Trophoblast cell (in vitro differentiated cells and primary cell): ENCODE measurements at regions not wholly inside any gene's neighbourhood (a gene's known extent, or its start where the extent isn't known, plus 50 kb on each side); places are given as distances from the start of the nearest gene placed in this dataset.
"Not testable (repeated sequence)": the region's sequence is repeated elsewhere in the genome, so short reads cannot be mapped to it uniquely, and the experiment has no call there.

Experiments used
- DNase-seq, 2 donors: peaks; one replicate each; pipeline ENCODE4 v3.0.0-alpha.2; 2016
- H2AFZ ChIP-seq: 2 replicates; pipeline ENCODE4 v1.6.1; 2013; ENCODE audit warnings: low read length, moderate library complexity, mild to moderate bottlenecking; ENCODE audit not compliant: insufficient read depth, poor library complexity
- H2AK5ac ChIP-seq: 2 replicates; pipeline ENCODE4 v1.6.1; 2013; ENCODE audit warnings: mild to moderate bottlenecking, low read length
- H2BK120ac ChIP-seq: 2 replicates; pipeline ENCODE4 v1.6.1; 2013; ENCODE audit warnings: low read length, mild to moderate bottlenecking, moderate library complexity; ENCODE audit not compliant: insufficient read depth, poor library complexity
- H2BK12ac ChIP-seq: 2 replicates; pipeline ENCODE4 v1.6.1; 2013; ENCODE audit warnings: mild to moderate bottlenecking, low read length, moderate library complexity
- H2BK5ac ChIP-seq: 2 replicates; pipeline ENCODE4 v1.6.1; 2013; ENCODE audit warnings: low read length, low read depth, moderate library complexity, mild to moderate bottlenecking; ENCODE audit not compliant: poor library complexity
- H3K14ac ChIP-seq: 2 replicates; pipeline ENCODE4 v1.6.1; 2013; ENCODE audit warnings: mild to moderate bottlenecking, low read length
- H3K18ac ChIP-seq: 2 replicates; pipeline ENCODE4 v1.6.1; 2013; ENCODE audit warnings: mild to moderate bottlenecking, low read length
- H3K23ac ChIP-seq: 2 replicates; pipeline ENCODE4 v1.6.1; 2013; ENCODE audit warnings: low read length
- H3K27ac ChIP-seq: 2 replicates; pipeline ENCODE4 v1.5.1; 2013; ENCODE audit warnings: low read depth, mild to moderate bottlenecking, inconsistent platforms, low read length, moderate library complexity
- H3K27me3 ChIP-seq: 2 replicates; pipeline ENCODE4 v1.6.1; 2013; ENCODE audit warnings: inconsistent platforms, mild to moderate bottlenecking, low read length, moderate library complexity; ENCODE audit not compliant: insufficient read depth
- H3K36me3 ChIP-seq, 2 experiments: 1 replicate in 1 of 2; 2 replicates in 1 of 2; pipeline ENCODE4 v1.6.1; 2013; ENCODE audit warnings: low read length in 2 of 2, mild to moderate bottlenecking in 2 of 2, moderate library complexity in 1 of 2; ENCODE audit not compliant: insufficient read depth in 2 of 2, control insufficient read depth in 1 of 2
- H3K4ac ChIP-seq: 2 replicates; pipeline ENCODE4 v1.6.1; 2013; ENCODE audit warnings: low read depth, mild to moderate bottlenecking, low read length, moderate library complexity
- H3K4me1 ChIP-seq, 2 experiments: 1 replicate in 1 of 2; 2 replicates in 1 of 2; pipeline ENCODE4 v1.6.1; 2013; ENCODE audit warnings: low read length in 2 of 2, mild to moderate bottlenecking in 2 of 2, moderate library complexity in 1 of 2; ENCODE audit not compliant: insufficient read depth in 2 of 2, control insufficient read depth in 1 of 2
- H3K4me2 ChIP-seq: 2 replicates; pipeline ENCODE4 v1.6.1; 2013; ENCODE audit warnings: inconsistent platforms, mild to moderate bottlenecking, low read length, moderate library complexity
- H3K4me3 ChIP-seq: 2 replicates; pipeline ENCODE4 v1.5.1; 2013; ENCODE audit warnings: mild to moderate bottlenecking, low read depth, low read length, inconsistent platforms
- H3K79me1 ChIP-seq: one replicate; pipeline ENCODE4 v1.6.1; 2013; ENCODE audit warnings: low read length
- H3K79me2 ChIP-seq: 2 replicates; pipeline ENCODE4 v1.6.1; 2013; ENCODE audit warnings: low read length, mild to moderate bottlenecking; ENCODE audit not compliant: control insufficient read depth, insufficient read depth, poor library complexity
- H3K9ac ChIP-seq: 2 replicates; pipeline ENCODE4 v1.6.1; 2013; ENCODE audit warnings: mild to moderate bottlenecking, low read length
- H3K9me3 ChIP-seq: 2 replicates; pipeline ENCODE4 v1.6.1; 2013; ENCODE audit warnings: low read depth, mild to moderate bottlenecking, control low read depth, inconsistent platforms, low read length; ENCODE audit not compliant: insufficient read depth
- H4K12ac ChIP-seq: 2 replicates; pipeline ENCODE4 v1.6.1; 2013; ENCODE audit warnings: low read depth, mild to moderate bottlenecking, low read length, moderate library complexity
- H4K8ac ChIP-seq: 2 replicates; pipeline ENCODE4 v1.6.1; 2013; ENCODE audit warnings: low read depth, mild to moderate bottlenecking, low read length, moderate library complexity
- H4K91ac ChIP-seq: one replicate; pipeline ENCODE4 v1.6.1; 2013; ENCODE audit warnings: low read depth, mild to moderate bottlenecking, low read length, moderate library complexity
- WGBS: extraction: QIAGEN DNeasy Blood & Tissue Kit; methylation state at CpG from one replicate; pipeline ENCODE4 v1.1.7; 2013; ENCODE audit warnings: missing lambda C conversion rate; ENCODE audit not compliant: insufficient read length, insufficient coverage; ENCODE audit errors: extremely low coverage; 5-methylcytosine and 5-hydroxymethylcytosine counted together

DNA sequence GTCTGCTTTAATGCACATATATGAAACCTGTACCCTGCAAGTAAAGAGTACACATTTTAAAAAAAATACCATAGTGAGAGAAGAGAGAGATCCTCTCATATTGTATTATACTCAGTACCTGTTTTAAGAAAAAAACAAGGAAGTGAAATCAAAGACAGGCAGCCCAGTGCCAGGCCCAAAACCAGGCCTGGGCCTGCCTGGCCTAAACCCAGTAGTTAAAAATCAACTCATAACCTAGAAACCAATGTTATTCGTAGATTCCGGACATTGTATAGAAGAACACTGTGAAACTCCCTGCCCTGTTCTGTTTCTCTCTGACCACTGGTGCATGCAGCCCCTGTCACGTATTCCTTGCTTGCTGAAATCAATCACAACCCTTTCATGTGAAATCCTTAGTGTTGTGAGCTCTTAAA, 1078.0 kb upstream of the FAM98A start:
- not testable (repeated sequence) for H2BK120ac ChIP-seq, H2BK12ac ChIP-seq, H3K27me3 ChIP-seq, H3K4me2 ChIP-seq, H2AK5ac ChIP-seq, H3K4ac ChIP-seq, H3K9me3 ChIP-seq, H3K9ac ChIP-seq, H3K18ac ChIP-seq, H3K79me2 ChIP-seq, H3K23ac ChIP-seq, H2AFZ ChIP-seq, H4K91ac ChIP-seq, H3K27ac ChIP-seq, H4K8ac ChIP-seq, H3K79me1 ChIP-seq, H2BK5ac ChIP-seq, DNase-seq, H3K14ac ChIP-seq, H3K36me3 ChIP-seq, H4K12ac ChIP-seq, H3K4me3 ChIP-seq, H3K4me1 ChIP-seq
- WGBS = no CpG with 5 or more reads among the region's 3 CpGs

DNA sequence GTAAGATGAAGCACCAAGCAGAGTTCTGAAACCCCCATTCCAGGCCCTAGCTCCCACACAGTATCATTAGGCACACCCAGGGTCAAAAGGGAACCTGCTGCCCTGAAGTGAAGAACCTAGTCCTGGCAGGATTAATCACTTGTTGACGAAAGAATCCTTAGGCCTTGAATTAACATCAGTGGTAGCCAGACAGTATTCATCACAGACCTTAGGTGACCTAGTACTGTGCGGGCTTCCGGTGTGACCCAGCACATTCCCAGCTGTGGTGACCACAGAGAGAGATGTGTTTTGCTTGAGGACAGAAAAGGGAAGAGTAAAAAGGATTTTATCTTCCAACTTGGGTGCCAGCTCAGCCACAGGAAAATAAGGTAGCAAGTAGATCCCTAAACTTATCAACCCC, 1071.4 kb upstream of the FAM98A start:
- H3K23ac ChIP-seq = no peak overlapping the region
- no peaks in the 10 kb centered on the region for H3K36me3 ChIP-seq
- no peak overlapping the region for H4K91ac ChIP-seq
- no peak overlapping the region for H2BK120ac ChIP-seq
- H3K4me2 ChIP-seq = no peak overlapping the region
- H2AFZ ChIP-seq = no peak overlapping the region
- no peak overlapping the region for H3K14ac ChIP-seq
- H3K27ac ChIP-seq = no peak overlapping the region
- H3K4me1 ChIP-seq = no peaks in the 10 kb centered on the region
- H2BK5ac ChIP-seq = no peak overlapping the region
- no peak overlapping the region for H3K18ac ChIP-seq
- no CpG with 5 or more reads among the region's 3 CpGs for WGBS
- no peaks in the 10 kb centered on the region for H3K27me3 ChIP-seq
- no peaks in the 10 kb centered on the region for H3K79me1 ChIP-seq
- no peak overlapping the region for H2BK12ac ChIP-seq
- H4K12ac ChIP-seq = no peak overlapping the region
- no peak overlapping the region for H3K4me3 ChIP-seq
- no peak overlapping the region for H2AK5ac ChIP-seq
- H3K79me2 ChIP-seq = no peaks in the 10 kb centered on the region
- H3K4ac ChIP-seq = no peak overlapping the region
- no peaks in the 10 kb centered on the region for H3K9me3 ChIP-seq
- H4K8ac ChIP-seq = no peak overlapping the region
- no peak for DNase-seq
- no peak overlapping the region for H3K9ac ChIP-seq

DNA sequence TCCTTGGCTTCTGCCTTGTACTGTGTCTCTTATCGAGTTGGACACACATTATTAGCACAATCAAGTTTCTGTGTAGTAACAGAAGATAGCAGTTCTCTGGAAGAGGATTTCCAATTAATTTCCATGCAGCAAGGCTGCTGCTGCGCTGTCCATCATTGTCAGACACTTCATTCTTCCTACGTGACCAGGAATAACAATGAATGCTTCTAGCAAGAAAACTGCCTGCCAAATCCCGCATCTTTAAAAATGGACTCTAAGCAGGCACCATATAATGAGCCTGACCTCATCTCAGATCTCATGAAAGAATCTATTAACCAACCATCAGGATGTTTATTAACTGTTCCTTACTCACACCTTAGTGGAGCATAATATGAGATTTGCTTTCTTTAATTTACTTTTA, 1067.7 kb upstream of the FAM98A start:
- Histone ChIP-seq H3K18ac (no peak overlapping the region), H3K14ac (no peak overlapping the region), H2BK5ac (no peak overlapping the region), H3K27ac (no peak overlapping the region), H2AK5ac (no peak overlapping the region), H4K91ac (no peak overlapping the region), H3K79me1 (no peaks in the 10 kb centered on the region), H4K12ac (no peak overlapping the region), H2BK120ac (no peak overlapping the region), H2BK12ac (no peak overlapping the region), H3K9ac (no peak overlapping the region), H3K23ac (no peak overlapping the region), H3K4ac (no peak overlapping the region), H3K27me3 (no peaks in the 10 kb centered on the region), H3K9me3 (no peaks in the 10 kb centered on the region), H3K4me3 (no peak overlapping the region), H2AFZ (no peak overlapping the region), H3K4me2 (no peak overlapping the region), H3K4me1 (no peaks in the 10 kb centered on the region), H4K8ac (no peak overlapping the region), H3K79me2 (no peaks in the 10 kb centered on the region), H3K36me3 (no peaks in the 10 kb centered on the region)
- no peak for DNase-seq
- no CpG with 5 or more reads among the region's 4 CpGs for WGBS

DNA sequence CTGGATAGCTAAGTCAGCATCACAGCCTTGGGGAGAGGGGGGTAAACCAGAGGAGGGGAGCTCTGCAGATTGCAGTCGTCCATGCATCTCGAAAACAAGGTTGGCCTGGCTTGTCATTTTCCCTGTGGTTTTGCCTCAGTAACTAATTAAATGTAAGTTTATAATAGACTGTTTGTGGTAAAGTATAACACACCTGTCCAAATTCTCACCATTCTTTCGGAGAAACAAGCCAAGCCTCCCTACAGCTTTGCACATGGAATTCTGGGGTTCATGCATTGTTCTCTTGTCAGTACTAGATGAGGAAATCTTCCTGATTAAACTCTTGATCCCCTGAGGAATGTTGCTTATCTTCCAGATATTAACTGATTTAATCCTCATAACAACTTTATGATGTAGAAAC, 1065.2 kb upstream of the FAM98A start:
- Histone ChIP-seq H3K4me1 (no peaks in the 10 kb centered on the region), H4K12ac (no peak overlapping the region), H3K9ac (no peak overlapping the region), H3K27me3 (no peaks in the 10 kb centered on the region), H3K79me2 (no peaks in the 10 kb centered on the region), H2BK5ac (no peak overlapping the region), H4K8ac (no peak overlapping the region), H3K4ac (no peak overlapping the region), H3K23ac (no peak overlapping the region), H3K27ac (no peak overlapping the region), H2BK12ac (no peak overlapping the region), H2AFZ (no peak overlapping the region), H3K14ac (no peak overlapping the region), H2BK120ac (no peak overlapping the region), H3K4me2 (no peak overlapping the region), H3K9me3 (no peaks in the 10 kb centered on the region), H4K91ac (no peak overlapping the region), H3K79me1 (no peaks in the 10 kb centered on the region), H3K36me3 (no peaks in the 10 kb centered on the region), H3K4me3 (no peak overlapping the region), H3K18ac (no peak overlapping the region), H2AK5ac (no peak overlapping the region)
- WGBS = no CpG with 5 or more reads among the region's 3 CpGs
- DNase-seq = no peak
